ENCODE measurements at regions not wholly inside any gene's neighbourhood (a gene's known extent, or its start where the extent isn't known, plus 50 kb on each side); places are given as distances from the start of the nearest gene placed in this dataset.
"Not testable (repeated sequence)": the region's sequence is repeated elsewhere in the genome, so short reads cannot be mapped to it uniquely, and the experiment has no call there.

DNA sequence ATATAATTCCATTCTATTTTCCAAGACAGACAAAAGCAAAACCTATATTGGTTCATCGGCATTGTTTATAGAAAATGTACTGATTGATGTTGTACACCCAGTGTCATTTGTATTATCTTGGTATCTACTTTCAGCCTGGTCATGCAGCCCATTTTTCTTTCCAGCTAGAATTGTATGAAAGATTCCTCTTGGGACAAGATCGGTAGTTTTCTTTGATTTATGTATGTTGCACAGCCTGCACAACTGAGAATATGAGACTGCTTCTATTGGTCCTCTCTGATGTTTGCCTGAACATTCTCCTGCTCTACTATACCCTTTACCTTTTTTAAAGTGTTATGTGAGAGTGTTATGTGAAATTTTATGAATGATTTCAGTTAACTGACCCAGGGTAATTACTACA, 487.7 kb upstream of the PRR20A start:
- no peak for DNase-seq

DNA sequence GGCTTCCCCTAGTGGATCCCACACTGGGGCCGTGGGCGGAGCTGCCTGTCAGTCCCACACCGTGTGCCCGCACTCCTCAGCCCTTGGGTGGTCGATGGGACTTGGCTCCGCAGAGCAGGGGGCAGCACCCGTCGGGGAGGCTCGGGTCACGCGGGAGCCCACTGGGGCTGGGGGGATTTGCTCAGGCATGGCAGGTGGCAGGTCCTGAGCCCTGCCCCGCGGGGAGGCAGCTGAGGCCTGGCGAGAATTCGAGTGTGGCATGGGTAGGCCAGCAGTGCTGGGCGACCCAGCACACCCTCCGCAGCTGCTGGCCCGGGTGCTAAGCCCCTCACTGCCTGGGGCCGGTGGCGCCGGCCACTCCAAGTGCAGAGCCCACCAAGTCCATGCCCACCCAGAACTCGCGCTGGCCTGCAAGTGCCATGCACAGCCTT, 481.7 kb upstream of the PRR20A start:
- peak in 1 of 56 donors; percentile 0 for DNase-seq

- no peak for DNase-seq
These were observed 470.2 kb upstream of the PRR20A start for GRCh38 chr13:56670563-56670962.

GRCh38 chr13:56681404-56681803, 459.3 kb upstream of the PRR20A start:
- DNase-seq = no peak

DNA sequence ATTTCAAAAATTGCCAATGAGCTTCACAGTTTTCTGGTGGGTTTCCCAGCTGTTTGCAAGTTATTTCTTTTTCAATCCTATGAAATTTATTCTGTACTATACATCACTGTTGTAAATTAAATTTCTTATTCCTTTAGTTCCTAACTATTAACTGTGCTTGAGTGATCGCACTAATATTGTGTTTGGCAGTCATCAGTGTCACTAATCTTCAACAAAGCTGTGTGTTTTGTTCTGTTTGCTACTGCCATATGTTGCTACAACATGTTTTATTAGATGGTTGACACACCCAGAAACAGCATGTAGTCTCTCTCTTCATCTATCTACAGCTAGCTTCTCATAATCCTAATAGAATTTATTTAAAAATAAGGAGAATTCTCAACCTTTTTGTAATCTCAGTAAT, 453.6 kb upstream of the PRR20A start:
- DNase-seq = no peak

- DNase-seq = no peak
These were observed 443.7 kb upstream of the PRR20A start for GRCh38 chr13:56697011-56697410.

DNA sequence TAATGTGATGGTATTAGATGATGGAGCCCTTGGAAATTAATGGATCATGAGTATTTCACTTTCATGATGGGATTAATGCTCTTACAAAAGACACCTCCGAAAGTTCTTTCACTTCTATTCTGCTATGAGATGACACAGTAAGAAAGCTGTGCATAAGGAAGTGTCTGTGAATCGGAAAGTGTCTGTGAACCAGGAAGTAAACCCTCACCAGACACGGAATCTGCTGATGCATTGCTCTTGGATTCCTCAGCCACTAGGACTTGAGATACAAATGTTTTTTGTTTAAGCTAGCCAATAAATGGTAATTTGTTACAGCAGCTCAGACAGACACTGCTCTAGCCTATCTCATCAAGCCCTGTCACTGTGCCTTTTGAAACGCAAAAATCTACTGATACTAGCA, 440.4 kb upstream of the PRR20A start:
- DNase-seq = no peak

DNA sequence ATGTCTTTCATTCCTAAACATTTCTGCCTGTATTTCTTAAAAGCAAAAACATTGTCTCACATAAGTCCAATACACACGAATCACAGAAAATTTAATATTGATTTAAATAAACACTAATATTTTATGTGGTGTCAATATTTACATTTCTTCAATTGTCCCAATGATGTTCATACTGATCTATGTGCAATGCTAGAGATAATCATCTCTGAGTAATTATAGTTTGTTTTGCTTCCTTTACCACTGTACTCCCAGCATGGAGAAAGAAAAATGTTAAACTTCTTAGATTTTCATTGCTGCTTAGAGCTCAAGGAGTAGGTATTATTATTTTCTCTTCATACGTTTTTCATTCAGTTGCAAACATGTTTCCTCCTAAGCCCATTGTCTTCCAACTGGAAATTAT, 434.2 kb upstream of the PRR20A start:
- DNase-seq = no peak

GRCh38 chr13:56713656-56714055, 427.1 kb upstream of the PRR20A start:
- no peak for DNase-seq

GRCh38 chr13:56718791-56719190, 421.9 kb upstream of the PRR20A start:
- DNase-seq = no peak

DNA sequence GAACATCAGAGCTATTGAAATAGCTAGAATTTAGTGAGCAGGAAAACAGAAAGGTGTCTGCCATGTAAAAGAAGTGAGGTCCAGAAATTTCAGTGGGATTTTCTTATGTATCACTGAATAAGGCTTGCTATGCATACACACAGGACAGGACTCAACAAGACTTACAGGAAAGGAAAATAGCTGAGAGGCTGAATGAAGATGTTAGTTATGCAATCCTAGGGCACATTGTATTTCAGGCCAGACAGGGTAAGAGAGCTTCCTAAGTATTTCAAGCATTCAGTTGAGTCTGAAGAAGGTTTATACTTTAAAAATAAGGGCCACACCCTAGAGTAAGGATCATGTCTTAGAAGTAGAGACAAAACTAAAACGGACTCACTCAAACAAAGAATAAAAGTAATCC, 419.9 kb upstream of the PRR20A start:
- no peak for DNase-seq

DNA sequence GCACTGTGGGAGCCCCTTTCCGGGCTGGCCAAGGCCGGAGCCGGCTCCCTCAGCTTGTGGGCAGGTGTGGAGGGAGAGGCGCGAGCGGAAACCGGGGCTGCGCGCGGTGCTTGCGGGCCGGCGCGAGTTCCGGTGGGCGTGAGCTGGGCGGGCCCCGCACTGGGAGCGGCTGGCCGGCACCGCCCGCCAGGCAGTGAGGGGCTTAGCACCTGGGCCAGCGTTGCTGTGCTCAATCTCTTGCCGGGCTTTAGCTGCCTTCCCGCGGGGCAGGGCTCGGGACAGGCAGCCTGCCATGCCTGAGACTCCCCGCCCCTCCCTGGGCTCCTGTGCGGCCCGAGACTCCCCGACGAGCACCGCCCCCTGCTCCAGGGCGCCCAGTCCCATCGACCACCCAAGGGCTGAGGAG, 405.2 kb upstream of the PRR20A start:
- no peak for DNase-seq

- no peak for DNase-seq
These were observed 403.8 kb upstream of the PRR20A start for GRCh38 chr13:56736966-56737365.

GRCh38 chr13:56752636-56753035, 388.1 kb upstream of the PRR20A start:
- no peak for DNase-seq

DNA sequence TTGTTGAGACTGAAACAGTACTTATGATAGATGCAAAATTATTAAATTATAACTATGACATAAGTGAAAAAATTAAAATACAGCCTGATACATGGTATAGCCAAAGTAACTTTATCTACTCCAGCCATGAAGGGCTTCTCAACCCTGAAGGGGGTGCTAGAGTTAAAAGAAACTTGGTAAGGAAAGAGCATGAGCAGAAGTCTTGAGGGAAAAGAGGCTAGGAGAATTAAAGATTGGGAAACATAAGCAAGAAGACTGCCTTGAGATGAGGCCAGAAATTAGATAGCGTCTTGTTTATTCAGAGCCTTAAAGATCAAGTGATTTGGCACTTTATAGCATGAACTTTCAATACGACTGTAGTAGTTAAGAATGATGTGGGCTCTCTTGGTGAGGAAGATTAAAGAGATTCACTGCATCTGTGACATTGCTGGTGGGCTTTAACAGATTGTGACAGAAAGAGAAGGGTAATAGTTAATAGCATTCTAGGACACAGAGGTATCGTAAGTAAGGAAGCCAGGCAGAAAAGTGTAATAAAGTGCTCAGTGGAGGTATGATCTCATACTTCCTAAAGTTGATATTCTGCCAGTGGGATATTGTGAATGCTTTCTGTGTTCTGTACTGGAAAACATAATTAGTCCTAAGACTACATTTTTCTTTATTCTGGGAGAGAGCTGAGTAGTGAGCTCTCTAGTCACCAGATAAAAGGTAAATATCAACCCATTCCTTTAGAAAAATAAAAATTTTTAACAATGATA, 385.4 kb upstream of the PRR20A start:
- DNase-seq = no peak

DNA sequence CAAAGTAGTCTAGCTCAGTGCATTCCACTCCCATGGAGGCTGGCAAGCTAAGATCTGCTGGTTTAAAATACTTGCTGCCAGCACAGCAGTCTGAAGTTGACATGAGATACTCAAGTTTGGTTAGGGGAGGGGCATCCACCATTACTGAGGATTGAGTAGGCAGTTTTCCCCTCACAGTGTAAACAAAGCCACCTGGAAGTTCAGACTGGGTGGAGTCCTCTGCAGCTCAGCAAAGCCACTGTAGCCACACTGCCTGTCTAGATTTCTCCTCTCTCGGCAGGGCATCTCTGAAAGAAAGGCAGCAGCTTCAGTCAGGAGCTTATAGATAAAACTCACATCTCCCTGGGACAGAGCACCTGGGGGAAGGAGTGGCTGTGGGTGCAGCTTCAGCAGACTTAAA, 377.4 kb upstream of the PRR20A start:
- DNase-seq = not testable (repeated sequence)

DNA sequence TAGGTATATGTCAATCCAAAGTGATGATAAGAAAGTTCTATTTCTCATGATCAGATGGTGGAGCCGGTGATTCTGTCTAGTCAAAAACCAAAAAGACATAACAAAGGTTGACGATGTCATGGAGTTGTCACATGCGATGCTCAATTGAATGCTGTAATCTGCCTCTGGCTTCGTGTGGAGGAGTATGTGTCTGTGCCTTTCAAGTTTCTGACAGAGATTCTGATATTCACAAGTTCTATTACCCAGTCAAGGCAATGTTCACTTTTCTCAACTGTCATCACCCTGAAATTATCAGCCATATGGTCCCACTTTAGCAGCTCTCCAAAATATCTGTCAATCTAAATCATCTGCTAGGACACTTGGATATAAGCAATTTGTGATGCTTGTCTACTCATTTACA, 367.6 kb upstream of the PRR20A start:
- no peak for DNase-seq

DNA sequence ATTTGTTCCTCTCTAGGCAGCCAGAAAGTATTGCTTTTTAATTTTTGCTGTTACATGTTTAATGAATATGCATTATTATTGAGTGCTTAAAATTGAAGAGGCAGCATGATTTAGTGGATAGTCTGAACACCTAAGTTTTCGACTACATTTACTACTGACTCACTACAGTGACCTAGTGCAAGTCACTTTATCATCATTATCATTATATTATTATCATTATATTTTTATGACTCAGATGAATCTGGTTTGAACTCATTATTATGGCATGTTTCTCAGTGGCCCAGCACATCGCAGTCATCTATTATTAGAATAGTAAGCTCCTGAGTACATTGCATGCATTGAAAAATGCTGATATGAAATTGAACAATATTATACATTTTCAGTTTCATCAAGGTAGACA, 351.2 kb upstream of the PRR20A start:
- no peak for DNase-seq

- no peak for DNase-seq
These were observed 303.6 kb upstream of the PRR20A start for GRCh38 chr13:56837161-56837560.

GRCh38 chr13:56850852-56851251, 289.9 kb upstream of the PRR20A start:
- DNase-seq = peak in 3 of 56 donors; percentile 5 to 30 (median 8)

GRCh38 chr13:56861476-56861875, 279.2 kb upstream of the PRR20A start:
- DNase-seq = no peak

DNA sequence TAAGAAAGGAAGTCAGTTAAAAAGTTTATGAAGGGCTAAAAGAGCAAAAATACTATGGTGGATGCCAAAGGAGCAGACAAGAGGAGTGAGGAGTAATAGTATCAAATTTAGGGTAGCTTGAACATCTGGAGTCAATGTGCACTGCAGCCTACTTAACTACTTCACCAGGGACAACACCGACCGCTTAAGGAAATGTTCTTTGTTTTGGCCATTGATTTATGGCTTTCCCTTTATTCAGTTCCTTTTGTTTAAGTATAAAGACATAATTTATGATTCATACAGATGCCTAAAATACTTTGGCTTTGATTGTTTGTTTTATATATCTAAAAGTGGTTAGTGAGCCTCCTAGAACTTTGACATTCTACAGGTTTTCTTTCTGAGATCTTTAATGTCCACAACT, 276.3 kb upstream of the PRR20A start:
- no peak for DNase-seq

- DNase-seq = no peak
These were observed 275.3 kb upstream of the PRR20A start for GRCh38 chr13:56865416-56865815.

- no peak for DNase-seq
These were observed 271.0 kb upstream of the PRR20A start for GRCh38 chr13:56869671-56870070.
